GM19240 (cell line): ENCODE measurements at regions not wholly inside any gene's neighbourhood (a gene's known extent, or its start where the extent isn't known, plus 50 kb on each side); places are given as distances from the start of the nearest gene placed in this dataset.
A peak's percentile ranks its signal among the peaks of the same experiment; 100 is the strongest.

Experiments
- DNase-seq: peaks from one replicate; pipeline ENCODE4 v3.0.0; 2011; ENCODE audit warnings: low spot score; ENCODE audit not compliant: insufficient read length

- DNase-seq, result no peak
Observed at GRCh38 chr21:28537371-28538079, 455.2 kb downstream of the LTN1 start.

DNA sequence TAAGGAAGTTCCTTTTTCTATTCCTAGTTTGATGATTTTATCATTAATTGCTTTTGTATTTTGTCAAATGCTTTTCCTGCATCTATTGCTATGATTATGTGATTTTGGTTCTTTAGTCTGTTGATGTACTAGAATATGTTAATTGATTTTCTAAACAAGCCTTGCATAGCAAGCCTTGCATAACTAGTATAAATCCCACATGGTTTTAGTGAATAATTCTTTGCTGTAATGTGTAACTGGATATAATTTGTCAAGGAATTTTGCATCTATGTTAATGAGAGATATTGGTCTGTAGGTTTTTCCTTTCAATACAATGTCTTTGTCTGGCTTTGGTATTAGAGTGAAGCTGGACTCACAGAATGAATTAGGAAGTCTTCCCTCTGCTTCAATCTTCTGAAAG is 460.2 kb downstream of the LTN1 start:
- no peak for DNase-seq

GRCh38 chr21:28523367-28523766 is 469.3 kb downstream of the LTN1 start:
- no peak for DNase-seq

- DNase-seq, result no peak
Observed at GRCh38 chr21:28522014-28522799, 470.5 kb downstream of the LTN1 start.

DNA sequence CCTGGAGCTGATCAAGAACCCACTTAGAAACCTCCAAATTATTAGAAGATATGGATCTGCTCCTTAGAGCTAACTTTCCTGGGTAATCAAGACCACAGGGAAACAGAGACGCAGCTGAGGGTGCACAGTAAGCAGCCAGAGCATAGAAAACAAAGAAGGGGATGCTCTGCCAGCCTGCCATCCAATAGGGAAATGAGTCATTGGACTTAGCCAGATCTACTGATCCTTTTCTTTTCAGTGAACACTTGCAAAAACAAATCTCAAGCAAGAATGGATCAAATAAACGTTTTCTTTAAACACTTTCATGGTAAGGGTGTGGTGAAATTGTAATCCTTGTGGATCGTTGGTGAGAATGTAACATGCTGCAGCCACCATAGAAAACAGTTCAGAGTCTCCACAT is 474.0 kb downstream of the LTN1 start:
- DNase-seq, result no peak

DNA sequence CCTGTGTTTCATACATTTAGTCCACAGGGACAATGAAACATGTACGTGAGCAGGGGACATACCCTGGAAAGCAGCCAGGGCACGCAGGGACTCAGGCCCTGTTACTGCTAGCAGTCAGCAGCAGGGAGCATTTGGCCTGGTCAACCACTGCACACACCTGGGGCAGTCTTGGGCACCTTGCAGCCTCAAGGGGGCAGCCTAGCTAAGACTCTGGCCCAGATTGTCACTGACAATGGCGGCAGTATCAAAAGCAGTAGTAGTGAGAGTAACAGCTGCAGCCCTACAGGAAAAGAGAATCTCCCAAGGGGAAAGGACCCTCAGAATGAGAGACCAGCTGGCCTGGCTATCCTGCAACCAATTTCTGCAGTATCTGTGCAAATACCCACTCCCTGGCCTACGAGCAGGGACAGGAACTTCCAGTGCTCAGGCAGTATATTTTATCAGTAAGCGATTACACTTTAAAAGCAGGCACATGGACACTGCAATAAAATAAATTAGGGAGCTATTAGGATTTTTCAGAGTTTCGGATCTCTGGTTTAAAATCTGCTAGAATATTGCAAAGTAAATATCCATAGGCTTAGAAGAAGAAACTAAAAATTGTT is 475.6 kb downstream of the LTN1 start:
- peak; percentile 20 for DNase-seq

DNA sequence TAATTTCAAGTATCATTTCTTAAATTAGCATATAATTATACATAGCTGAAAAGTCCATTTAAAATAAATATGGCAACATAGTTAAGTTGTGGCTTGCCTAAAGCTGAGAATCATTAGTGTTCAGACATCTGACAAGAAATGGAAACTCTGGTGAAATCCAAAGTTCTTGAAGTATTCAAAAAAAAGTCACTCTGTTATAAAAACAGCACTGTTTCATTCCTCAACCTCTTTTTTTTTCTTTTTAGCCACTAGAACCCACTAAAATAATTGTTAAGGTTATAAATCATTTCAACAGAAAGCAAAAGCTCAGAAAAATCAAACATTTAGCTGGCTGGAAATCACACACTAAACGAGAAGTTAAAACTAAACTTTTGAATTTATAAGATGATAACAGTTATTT is 476.7 kb downstream of the LTN1 start:
- no peak for DNase-seq

GRCh38 chr21:28513428-28513827 is 479.2 kb downstream of the LTN1 start:
- no peak for DNase-seq

GRCh38 chr21:28509031-28509430 is 483.6 kb downstream of the LTN1 start:
- no peak for DNase-seq

- DNase-seq, result no peak
Observed at GRCh38 chr21:28508126-28508525, 484.6 kb downstream of the LTN1 start.

- no peak for DNase-seq
Observed at GRCh38 chr21:28496517-28496916, 496.2 kb downstream of the LTN1 start.

GRCh38 chr21:28492127-28492526 is 500.6 kb downstream of the LTN1 start:
- DNase-seq, result no peak

- DNase-seq, result no peak
Observed at GRCh38 chr21:28489821-28490350, 502.8 kb downstream of the LTN1 start.

DNA sequence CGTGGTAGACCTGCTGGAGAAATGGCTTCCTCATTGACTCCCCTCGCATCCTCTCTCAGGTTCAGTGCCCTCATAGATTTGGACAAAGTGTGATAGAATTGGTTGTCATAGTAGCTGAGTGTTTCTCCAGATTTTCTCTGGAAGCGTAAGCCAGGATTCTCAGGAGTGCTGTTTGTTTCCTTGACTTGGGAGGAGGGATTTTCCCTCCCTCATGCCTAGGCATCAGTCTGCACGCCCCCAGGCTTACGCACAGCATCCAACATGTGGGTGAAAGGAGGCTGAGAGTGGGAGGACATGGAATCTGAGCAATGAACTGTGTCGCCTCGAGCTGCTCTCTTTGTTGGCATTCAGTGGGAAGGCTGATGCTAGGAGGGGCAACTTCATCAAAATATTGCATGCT is 503.5 kb downstream of the LTN1 start:
- no peak for DNase-seq

- no peak for DNase-seq
Observed at GRCh38 chr21:28487455-28488070, 505.1 kb downstream of the LTN1 start.

DNA sequence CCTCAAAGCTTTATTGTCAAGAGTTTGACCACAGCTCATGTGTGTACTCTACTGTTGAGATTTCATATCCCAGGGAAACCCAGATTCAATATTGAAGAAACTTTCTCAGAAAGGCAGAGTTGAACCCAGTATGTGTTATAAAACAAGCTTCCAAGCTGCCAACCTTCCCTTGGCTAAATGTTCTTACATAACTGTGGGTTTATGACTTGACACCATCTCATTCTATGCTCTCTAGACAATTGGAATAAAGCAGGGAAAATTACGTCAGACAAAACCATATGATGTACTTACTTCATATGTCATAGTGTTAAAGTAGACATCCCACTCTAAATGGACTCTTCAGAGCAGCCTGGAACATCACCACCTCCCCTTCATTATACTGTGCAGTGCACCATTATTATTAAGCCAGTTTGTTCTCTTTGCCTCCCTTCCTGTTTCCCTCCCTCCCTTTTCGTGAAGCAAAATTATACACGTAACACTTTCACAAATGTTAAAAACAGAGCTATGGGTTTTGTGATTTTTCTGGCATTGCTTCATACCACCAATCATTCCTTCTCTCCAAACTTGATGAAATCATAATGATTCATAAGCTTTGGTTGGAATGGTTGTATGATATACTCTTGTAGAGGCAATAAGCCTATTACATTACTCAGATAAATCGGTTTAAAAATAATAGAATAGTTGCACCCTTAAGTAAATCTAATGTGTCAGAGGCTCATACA is 507.2 kb downstream of the LTN1 start:
- no peak for DNase-seq

DNA sequence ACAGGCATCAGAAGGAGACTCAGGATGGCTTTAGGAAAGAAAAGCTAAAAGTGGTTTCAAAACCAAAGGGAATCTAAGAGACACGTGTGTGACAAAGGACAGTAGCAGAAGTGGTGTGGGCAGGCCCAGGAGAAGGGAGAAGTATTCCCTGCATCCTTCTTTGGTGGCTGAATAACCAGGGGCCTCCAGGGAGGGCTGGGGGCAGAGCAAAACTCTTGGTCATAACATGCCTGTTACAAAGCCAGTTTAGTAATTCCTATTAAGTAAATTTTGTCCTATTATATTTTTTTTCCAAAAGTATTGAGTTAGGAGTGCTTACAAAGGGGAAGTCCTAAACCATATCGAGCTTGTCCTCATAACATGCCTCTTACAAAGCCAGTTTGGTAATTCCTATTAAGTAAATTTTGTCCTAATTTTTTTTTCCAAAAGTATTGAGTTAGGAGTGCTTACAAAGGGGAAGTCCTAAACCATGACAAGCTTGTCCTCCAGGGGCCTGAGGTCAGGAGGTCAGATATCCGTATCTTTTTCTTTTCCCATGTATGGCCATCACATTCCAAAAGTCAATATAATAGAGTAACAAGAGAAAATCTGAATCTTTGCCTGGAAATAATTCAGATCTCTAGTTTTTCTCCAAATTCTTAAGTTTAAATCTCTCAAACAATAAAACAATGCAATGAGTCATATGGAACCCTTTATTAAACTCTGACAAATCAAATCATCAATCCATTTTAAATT is 509.2 kb downstream of the LTN1 start:
- no peak for DNase-seq

- DNase-seq, result no peak
Observed at GRCh38 chr21:28482657-28483056, 510.0 kb downstream of the LTN1 start.

DNA sequence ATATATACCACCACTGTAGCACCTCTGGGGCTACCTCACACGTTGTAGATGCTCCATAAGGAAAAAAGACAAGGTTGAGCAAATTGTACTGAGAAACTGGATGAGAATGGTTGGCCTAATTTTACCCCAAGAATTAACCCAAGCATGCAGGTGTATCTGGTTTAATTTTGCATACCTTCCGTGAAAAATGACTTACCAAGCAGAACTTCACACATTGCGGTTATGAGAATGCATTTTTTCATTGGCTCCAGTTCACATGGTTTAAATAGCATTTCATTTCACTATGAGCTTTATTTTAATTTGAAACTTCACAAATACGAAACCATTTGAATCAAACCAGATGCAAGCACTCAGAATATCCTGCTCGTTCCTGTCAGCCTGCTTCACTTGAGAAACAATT is 512.2 kb downstream of the LTN1 start:
- DNase-seq, result no peak

DNA sequence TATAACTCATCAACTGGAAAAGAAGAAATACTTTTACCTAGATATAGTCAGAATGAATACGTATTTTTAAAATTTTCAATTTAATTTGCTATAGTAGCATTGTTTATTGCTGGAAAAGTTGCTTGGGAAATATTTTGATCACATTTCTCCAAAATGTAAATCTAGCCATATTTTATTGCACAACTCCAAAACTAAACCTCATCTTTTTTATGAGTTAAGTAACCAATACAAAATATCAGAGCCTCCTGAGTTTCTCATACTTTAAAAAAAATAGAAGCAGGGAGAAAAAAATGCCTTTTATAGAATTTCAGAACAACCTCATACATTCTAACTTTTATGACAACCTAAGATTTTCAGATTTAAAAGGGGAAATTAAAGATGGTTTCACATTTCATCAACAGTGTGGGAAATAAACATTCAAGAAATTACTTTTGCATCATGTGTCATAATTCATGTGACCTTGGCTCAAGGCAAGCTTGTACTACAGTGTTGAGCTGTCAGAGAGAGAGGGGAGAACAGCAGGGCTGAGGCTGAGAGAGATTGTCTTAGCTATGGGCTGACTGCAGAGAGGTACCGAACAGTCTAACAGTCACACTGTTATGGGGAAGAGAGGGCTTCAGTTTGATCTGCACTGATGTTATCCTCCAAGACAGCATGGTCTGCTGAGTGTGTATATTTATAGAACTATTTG is 519.0 kb downstream of the LTN1 start:
- no peak for DNase-seq
